ENCODE measurements at regions not wholly inside any gene's neighbourhood (a gene's known extent, or its start where the extent isn't known, plus 50 kb on each side); places are given as distances from the start of the nearest gene placed in this dataset.
"Not testable (repeated sequence)": the region's sequence is repeated elsewhere in the genome, so short reads cannot be mapped to it uniquely, and the experiment has no call there.

- DNase-seq (ENCODE audit: low read depth), result no peak
Measured at GRCh38 chr4:23085249-23085568, 392.5 kb downstream of the GBA3 start.

GRCh38 chr4:23084559-23085248 is 392.0 kb downstream of the GBA3 start:
- no peak for DNase-seq (ENCODE audit: low read depth)

- DNase-seq (ENCODE audit: low read depth), result no peak
Measured at GRCh38 chr4:23083391-23083790, 390.7 kb downstream of the GBA3 start.

- not testable (repeated sequence) for DNase-seq (ENCODE audit: low read depth)
Measured at GRCh38 chr4:23080171-23080570, 387.4 kb downstream of the GBA3 start.

GRCh38 chr4:23070848-23071570 is 378.3 kb downstream of the GBA3 start:
- no peak for DNase-seq (ENCODE audit: low read depth)

- DNase-seq (ENCODE audit: low read depth), result no peak
Measured at GRCh38 chr4:23068756-23069155, 376.0 kb downstream of the GBA3 start.

- no peak for DNase-seq (ENCODE audit: low read depth)
Measured at GRCh38 chr4:23068287-23068686, 375.6 kb downstream of the GBA3 start.

- no peak for DNase-seq (ENCODE audit: low read depth)
Measured at GRCh38 chr4:23062188-23062587, 369.5 kb downstream of the GBA3 start.

GRCh38 chr4:23061431-23061830 is 368.7 kb downstream of the GBA3 start:
- DNase-seq (ENCODE audit: low read depth), result no peak

- no peak for DNase-seq (ENCODE audit: low read depth)
Measured at GRCh38 chr4:23060776-23061175, 368.0 kb downstream of the GBA3 start.

GRCh38 chr4:23058165-23058776 is 365.5 kb downstream of the GBA3 start:
- DNase-seq (ENCODE audit: low read depth), result no peak

- DNase-seq (ENCODE audit: low read depth), result no peak
Measured at GRCh38 chr4:23041501-23041900, 348.8 kb downstream of the GBA3 start.

- DNase-seq (ENCODE audit: low read depth), result no peak
Measured at GRCh38 chr4:23040539-23040938, 347.8 kb downstream of the GBA3 start.

GRCh38 chr4:23039818-23040217 is 347.1 kb downstream of the GBA3 start:
- DNase-seq (ENCODE audit: low read depth), result no peak

- no peak for DNase-seq (ENCODE audit: low read depth)
Measured at GRCh38 chr4:23038626-23039491, 346.1 kb downstream of the GBA3 start.

- DNase-seq (ENCODE audit: low read depth), result no peak
Measured at GRCh38 chr4:23036921-23037495, 344.3 kb downstream of the GBA3 start.

- no peak for DNase-seq (ENCODE audit: low read depth)
Measured at GRCh38 chr4:23036503-23036902, 343.8 kb downstream of the GBA3 start.

GRCh38 chr4:23035521-23036056 is 342.9 kb downstream of the GBA3 start:
- DNase-seq (ENCODE audit: low read depth), result no peak

GRCh38 chr4:23034731-23035130 is 342.0 kb downstream of the GBA3 start:
- DNase-seq (ENCODE audit: low read depth), result no peak

GRCh38 chr4:23033796-23034195 is 341.1 kb downstream of the GBA3 start:
- DNase-seq (ENCODE audit: low read depth), result no peak

- DNase-seq (ENCODE audit: low read depth), result no peak
Measured at GRCh38 chr4:23028875-23029274, 336.1 kb downstream of the GBA3 start.

GRCh38 chr4:23023666-23024065 is 330.9 kb downstream of the GBA3 start:
- no peak for DNase-seq (ENCODE audit: low read depth)
